ENCODE measurements at regions not wholly inside any gene's neighbourhood (a gene's known extent, or its start where the extent isn't known, plus 50 kb on each side); places are given as distances from the start of the nearest gene placed in this dataset.
"Not testable (repeated sequence)": the region's sequence is repeated elsewhere in the genome, so short reads cannot be mapped to it uniquely, and the experiment has no call there.

DNA sequence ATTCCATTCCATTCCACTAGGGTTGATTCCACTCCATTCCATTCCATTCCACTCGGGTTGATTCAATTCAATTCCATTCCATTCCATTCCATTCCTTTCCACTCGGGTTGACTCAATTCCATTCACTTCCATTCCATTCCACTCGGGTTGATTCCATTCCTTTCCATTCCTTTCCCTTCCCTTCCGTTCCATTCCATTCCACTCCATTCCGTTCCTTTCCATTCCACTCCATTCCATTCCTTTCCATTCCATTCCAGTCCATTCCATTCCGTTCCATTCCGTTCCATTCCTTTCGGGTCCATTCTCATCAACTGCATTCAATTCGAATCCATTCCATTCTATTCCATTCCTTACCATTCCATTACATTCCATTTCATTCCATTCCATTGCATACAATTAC is 1135.3 kb downstream of the RPIA start:
- not testable (repeated sequence) for DNase-seq (ENCODE audit: low read depth); H3K4me3 ChIP-seq (ENCODE audit: low read length); H3K27me3 ChIP-seq (replicated peaks; ENCODE audit: control insufficient read depth, insufficient read depth, low read length); H3K36me3 ChIP-seq (ENCODE audit: control insufficient read depth, insufficient read depth, low read length, severe bottlenecking); H3K9ac ChIP-seq (ENCODE audit: low read length); H3K4me1 ChIP-seq (ENCODE audit: control insufficient read depth, insufficient read depth, low read length)
- H3K9me3 ChIP-seq (ENCODE audit: control insufficient read depth, low read length) = peaks cover 55% of the 10 kb centered on the region

- H3K9me3 ChIP-seq (ENCODE audit: control insufficient read depth, low read length) = peaks cover 49% of the 10 kb centered on the region
- DNase-seq (ENCODE audit: low read depth); H3K27me3 ChIP-seq (replicated peaks; ENCODE audit: control insufficient read depth, insufficient read depth, low read length); H3K9ac ChIP-seq (ENCODE audit: low read length); H3K4me1 ChIP-seq (ENCODE audit: control insufficient read depth, insufficient read depth, low read length); H3K36me3 ChIP-seq (ENCODE audit: control insufficient read depth, insufficient read depth, low read length, severe bottlenecking); H3K4me3 ChIP-seq (ENCODE audit: low read length): not testable (repeated sequence)
Observed at GRCh38 chr2:89827829-89828228, 1136.4 kb downstream of the RPIA start.

- H3K36me3 ChIP-seq (ENCODE audit: control insufficient read depth, insufficient read depth, low read length, severe bottlenecking); H3K9ac ChIP-seq (ENCODE audit: low read length); H3K27me3 ChIP-seq (replicated peaks; ENCODE audit: control insufficient read depth, insufficient read depth, low read length); H3K4me3 ChIP-seq (ENCODE audit: low read length); H3K4me1 ChIP-seq (ENCODE audit: control insufficient read depth, insufficient read depth, low read length); DNase-seq (ENCODE audit: low read depth): not testable (repeated sequence)
- peaks cover 43% of the 10 kb centered on the region for H3K9me3 ChIP-seq (ENCODE audit: control insufficient read depth, low read length)
Observed at GRCh38 chr2:89828416-89828815, 1136.9 kb downstream of the RPIA start.

- H3K36me3 ChIP-seq (ENCODE audit: control insufficient read depth, insufficient read depth, low read length, severe bottlenecking); DNase-seq (ENCODE audit: low read depth); H3K4me1 ChIP-seq (ENCODE audit: control insufficient read depth, insufficient read depth, low read length); H3K9ac ChIP-seq (ENCODE audit: low read length); H3K4me3 ChIP-seq (ENCODE audit: low read length); H3K27me3 ChIP-seq (replicated peaks; ENCODE audit: control insufficient read depth, insufficient read depth, low read length): not testable (repeated sequence)
- peaks cover 38% of the 10 kb centered on the region for H3K9me3 ChIP-seq (ENCODE audit: control insufficient read depth, low read length)
Observed at GRCh38 chr2:89828961-89829631, 1137.6 kb downstream of the RPIA start.

DNA sequence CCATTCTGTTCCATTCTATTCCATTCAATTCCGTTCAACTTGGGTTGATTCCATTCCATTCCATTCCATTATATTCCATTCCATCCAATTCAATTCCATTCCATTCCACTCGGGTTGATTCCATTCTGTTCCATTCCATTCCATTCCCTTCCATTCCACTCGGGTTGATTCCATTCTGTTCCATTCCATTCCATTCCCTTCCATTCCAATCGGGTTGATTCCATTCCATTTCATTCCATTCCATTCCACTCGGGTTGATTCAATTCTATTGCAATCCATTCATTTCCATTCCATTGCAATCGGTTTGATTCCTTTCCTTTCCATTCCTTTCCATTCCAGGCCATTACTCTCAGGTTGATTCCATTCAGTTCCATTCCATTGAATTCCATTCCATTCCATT is 1138.4 kb downstream of the RPIA start:
- no peaks in the 10 kb centered on the region for H3K27me3 ChIP-seq (replicated peaks; ENCODE audit: control insufficient read depth, insufficient read depth, low read length)
- no peak overlapping the region for H3K4me3 ChIP-seq (ENCODE audit: low read length)
- peaks cover 35% of the 10 kb centered on the region for H3K9me3 ChIP-seq (ENCODE audit: control insufficient read depth, low read length)
- H3K4me1 ChIP-seq (ENCODE audit: control insufficient read depth, insufficient read depth, low read length) = no peaks in the 10 kb centered on the region
- DNase-seq (ENCODE audit: low read depth) = no peak
- H3K9ac ChIP-seq (ENCODE audit: low read length) = no peak overlapping the region
- no peaks in the 10 kb centered on the region for H3K36me3 ChIP-seq (ENCODE audit: control insufficient read depth, insufficient read depth, low read length, severe bottlenecking)

DNA sequence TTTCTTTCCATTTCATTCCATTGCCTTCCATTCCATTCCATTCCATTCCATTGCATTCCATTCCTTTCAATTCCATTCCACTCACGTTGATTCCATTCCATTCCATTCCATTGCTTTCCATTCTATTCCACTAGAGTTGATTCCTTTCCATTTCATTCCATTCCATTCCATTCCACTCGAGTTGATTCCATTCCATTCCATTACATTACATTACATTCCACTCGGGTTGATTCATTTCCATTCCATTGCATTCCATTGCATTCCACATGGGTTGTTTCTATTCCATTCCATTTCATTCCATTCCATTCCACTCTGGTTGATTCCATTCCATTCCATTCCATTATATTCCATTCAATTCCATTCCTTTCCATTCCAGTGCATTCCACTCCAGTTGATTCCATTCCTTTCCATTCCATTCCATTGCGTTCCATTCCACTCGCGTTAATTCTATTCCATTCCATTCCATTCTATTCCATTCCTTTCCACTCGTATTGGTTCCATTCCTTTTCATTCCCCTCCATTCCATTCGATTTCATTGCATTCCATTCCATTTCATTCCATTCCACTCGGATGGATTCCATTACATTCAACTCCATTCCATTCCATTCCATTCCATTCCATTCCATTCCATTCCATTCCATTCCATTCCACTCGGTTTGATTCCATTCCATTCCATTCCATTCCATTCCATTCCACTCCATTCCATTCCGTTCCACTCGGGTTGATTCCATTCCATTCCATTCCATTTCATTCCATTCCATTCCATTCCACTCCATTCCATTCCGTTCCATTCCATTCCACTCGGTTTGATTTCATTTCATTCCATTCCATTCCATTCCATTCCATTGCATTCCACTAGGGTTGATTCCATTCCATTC is 1139.1 kb downstream of the RPIA start:
- H3K36me3 ChIP-seq (ENCODE audit: control insufficient read depth, insufficient read depth, low read length, severe bottlenecking); H3K27me3 ChIP-seq (replicated peaks; ENCODE audit: control insufficient read depth, insufficient read depth, low read length); H3K9ac ChIP-seq (ENCODE audit: low read length); H3K4me3 ChIP-seq (ENCODE audit: low read length); H3K4me1 ChIP-seq (ENCODE audit: control insufficient read depth, insufficient read depth, low read length); DNase-seq (ENCODE audit: low read depth): not testable (repeated sequence)
- H3K9me3 ChIP-seq (ENCODE audit: control insufficient read depth, low read length) = peaks cover 31% of the 10 kb centered on the region

GRCh38 chr2:89831641-89832498 is 1140.4 kb downstream of the RPIA start:
- no peak for DNase-seq (ENCODE audit: low read depth)
- H3K36me3 ChIP-seq (ENCODE audit: control insufficient read depth, insufficient read depth, low read length, severe bottlenecking) = no peaks in the 10 kb centered on the region
- no peaks in the 10 kb centered on the region for H3K27me3 ChIP-seq (replicated peaks; ENCODE audit: control insufficient read depth, insufficient read depth, low read length)
- H3K9me3 ChIP-seq (ENCODE audit: control insufficient read depth, low read length) = peaks cover 30% of the 10 kb centered on the region
- H3K9ac ChIP-seq (ENCODE audit: low read length) = no peak overlapping the region
- H3K4me1 ChIP-seq (ENCODE audit: control insufficient read depth, insufficient read depth, low read length) = no peaks in the 10 kb centered on the region
- no peak overlapping the region for H3K4me3 ChIP-seq (ENCODE audit: low read length)

GRCh38 chr2:89833116-89833779 is 1141.8 kb downstream of the RPIA start:
- Histone ChIP-seq H3K36me3 (ENCODE audit: control insufficient read depth, insufficient read depth, low read length, severe bottlenecking) (no peaks in the 10 kb centered on the region), H3K4me3 (ENCODE audit: low read length) (no peak overlapping the region), H3K9ac (ENCODE audit: low read length) (no peak overlapping the region), H3K9me3 (ENCODE audit: control insufficient read depth, low read length) (peaks cover 22% of the 10 kb centered on the region), H3K4me1 (ENCODE audit: control insufficient read depth, insufficient read depth, low read length) (no peaks in the 10 kb centered on the region), H3K27me3 (replicated peaks; ENCODE audit: control insufficient read depth, insufficient read depth, low read length) (no peaks in the 10 kb centered on the region)
- DNase-seq (ENCODE audit: low read depth) = no peak

DNA sequence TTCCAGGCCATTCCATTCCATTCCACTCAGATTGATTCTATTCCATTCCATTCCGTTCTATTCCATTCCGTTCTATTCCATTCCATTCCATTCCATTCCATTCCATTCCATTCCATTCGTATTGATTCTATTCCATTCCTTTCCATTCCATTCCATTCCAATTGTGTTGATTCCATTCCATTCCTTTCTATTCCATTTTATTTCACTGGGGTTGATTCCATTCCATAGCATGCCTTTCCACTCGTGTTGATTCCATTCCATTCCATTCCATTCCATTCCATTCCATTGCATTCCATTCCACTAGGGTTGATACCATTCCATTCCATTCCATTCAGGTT is 1142.3 kb downstream of the RPIA start:
- no peaks in the 10 kb centered on the region for H3K4me1 ChIP-seq (ENCODE audit: control insufficient read depth, insufficient read depth, low read length)
- no peak overlapping the region for H3K9ac ChIP-seq (ENCODE audit: low read length)
- H3K9me3 ChIP-seq (ENCODE audit: control insufficient read depth, low read length) = peaks cover 22% of the 10 kb centered on the region
- DNase-seq (ENCODE audit: low read depth) = peak; percentile 21
- H3K36me3 ChIP-seq (ENCODE audit: control insufficient read depth, insufficient read depth, low read length, severe bottlenecking) = no peaks in the 10 kb centered on the region
- no peaks in the 10 kb centered on the region for H3K27me3 ChIP-seq (replicated peaks; ENCODE audit: control insufficient read depth, insufficient read depth, low read length)
- no peak overlapping the region for H3K4me3 ChIP-seq (ENCODE audit: low read length)

- no peak for DNase-seq (ENCODE audit: low read depth)
- Histone ChIP-seq H3K36me3 (ENCODE audit: control insufficient read depth, insufficient read depth, low read length, severe bottlenecking) (no peaks in the 10 kb centered on the region), H3K9me3 (ENCODE audit: control insufficient read depth, low read length) (peaks cover 22% of the 10 kb centered on the region), H3K4me1 (ENCODE audit: control insufficient read depth, insufficient read depth, low read length) (no peaks in the 10 kb centered on the region), H3K9ac (ENCODE audit: low read length) (no peak overlapping the region), H3K4me3 (ENCODE audit: low read length) (no peak overlapping the region), H3K27me3 (replicated peaks; ENCODE audit: control insufficient read depth, insufficient read depth, low read length) (no peaks in the 10 kb centered on the region)
Observed at GRCh38 chr2:89834306-89834705, 1142.8 kb downstream of the RPIA start.

DNA sequence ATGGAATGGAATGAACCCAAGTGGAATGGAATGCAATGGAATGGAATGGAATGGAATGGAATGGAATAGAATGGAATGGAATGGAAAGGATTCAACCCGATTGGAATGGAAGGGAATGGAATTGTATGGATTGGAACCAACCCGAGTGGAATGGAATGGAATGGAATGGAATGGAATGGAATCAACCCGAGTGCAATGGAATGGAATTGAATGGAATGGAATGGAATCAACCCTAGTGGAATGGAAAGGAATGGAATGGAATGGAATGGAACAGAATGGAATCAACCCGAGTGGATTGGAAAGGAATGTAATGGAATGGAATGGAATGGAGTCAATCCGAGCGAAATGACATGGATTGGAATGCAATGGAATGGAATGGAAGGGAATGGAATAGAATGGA is 1144.9 kb downstream of the RPIA start:
- H3K9ac ChIP-seq (ENCODE audit: low read length); H3K4me1 ChIP-seq (ENCODE audit: control insufficient read depth, insufficient read depth, low read length); H3K27me3 ChIP-seq (replicated peaks; ENCODE audit: control insufficient read depth, insufficient read depth, low read length); H3K36me3 ChIP-seq (ENCODE audit: control insufficient read depth, insufficient read depth, low read length, severe bottlenecking); H3K4me3 ChIP-seq (ENCODE audit: low read length): not testable (repeated sequence)
- DNase-seq (ENCODE audit: low read depth) = peak; percentile 38
- peaks cover 32% of the 10 kb centered on the region for H3K9me3 ChIP-seq (ENCODE audit: control insufficient read depth, low read length)

Measured in adipocyte (in vitro differentiated cells).